Kasumi-1 (cell line): ENCODE measurements at regions not wholly inside any gene's neighbourhood (a gene's known extent, or its start where the extent isn't known, plus 50 kb on each side); places are given as distances from the start of the nearest gene placed in this dataset.

Experiments
- DNase-seq, 2 experiments: peaks; one replicate each; lab custom pipeline; 2025; lab: John Stamatoyannopoulos, UW

- DNase-seq, result no peak
Measured at GRCh38 chr2:7888876-7889275, 793.0 kb upstream of the ID2 start.

GRCh38 chr2:7891312-7891711, 790.5 kb upstream of the ID2 start:
- DNase-seq, result no peak

- peak in 1 of 2 experiments; percentile 12 for DNase-seq
Measured at GRCh38 chr2:7895289-7895688, 786.6 kb upstream of the ID2 start.

- DNase-seq, result peak in 1 of 2 experiments; percentile 25
Measured at GRCh38 chr2:7896940-7897487, 784.8 kb upstream of the ID2 start.

DNA sequence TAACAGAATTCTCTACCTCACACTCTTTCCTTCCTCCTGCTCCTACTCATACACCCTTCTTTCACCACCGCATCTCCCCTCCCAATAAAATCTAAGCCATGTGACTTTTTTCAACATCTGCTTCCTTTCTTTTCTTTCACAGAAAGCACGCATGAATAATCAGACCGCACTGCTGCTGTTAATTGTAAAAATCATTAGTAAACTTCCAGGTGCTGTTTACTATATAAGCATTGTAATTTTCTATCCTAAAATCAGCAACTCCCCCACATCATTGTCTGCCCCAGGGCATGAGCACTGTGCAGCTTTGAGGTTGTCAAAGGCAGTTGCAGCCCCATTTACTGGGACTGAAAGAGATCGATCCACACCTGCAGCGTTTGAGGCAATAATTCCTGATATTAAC, 782.6 kb upstream of the ID2 start:
- DNase-seq, result peak; percentile 90 to 91

- DNase-seq, result peak; percentile 90 to 93
Measured at GRCh38 chr2:7899923-7900322, 781.9 kb upstream of the ID2 start.

GRCh38 chr2:7900593-7900992, 781.3 kb upstream of the ID2 start:
- DNase-seq, result peak; percentile 90 to 92

DNA sequence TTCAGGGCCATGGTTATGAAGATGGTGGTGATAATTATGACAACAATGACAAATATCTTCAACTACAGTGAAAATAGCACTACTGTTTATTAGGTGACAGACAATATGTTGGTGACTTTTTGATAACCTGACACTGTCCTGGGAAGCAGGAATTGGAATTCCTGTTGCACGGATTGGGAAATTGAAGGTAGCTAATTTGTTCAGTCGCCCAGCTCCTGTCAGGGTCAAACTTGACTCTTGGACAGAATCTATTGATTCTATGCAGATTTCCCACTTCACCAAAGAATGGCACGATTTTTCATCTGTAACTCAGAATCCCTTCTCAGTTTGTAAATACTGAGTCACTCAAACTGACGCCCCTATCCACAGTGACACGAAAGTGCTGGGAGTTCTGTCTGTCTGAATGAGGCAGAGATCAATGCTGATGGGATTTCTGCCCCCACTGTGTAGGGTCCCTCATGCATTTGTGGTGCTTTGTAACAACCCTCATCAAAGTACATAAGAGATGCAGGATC, 779.5 kb upstream of the ID2 start:
- DNase-seq, result no peak

GRCh38 chr2:7904319-7904718, 777.5 kb upstream of the ID2 start:
- DNase-seq, result no peak

DNA sequence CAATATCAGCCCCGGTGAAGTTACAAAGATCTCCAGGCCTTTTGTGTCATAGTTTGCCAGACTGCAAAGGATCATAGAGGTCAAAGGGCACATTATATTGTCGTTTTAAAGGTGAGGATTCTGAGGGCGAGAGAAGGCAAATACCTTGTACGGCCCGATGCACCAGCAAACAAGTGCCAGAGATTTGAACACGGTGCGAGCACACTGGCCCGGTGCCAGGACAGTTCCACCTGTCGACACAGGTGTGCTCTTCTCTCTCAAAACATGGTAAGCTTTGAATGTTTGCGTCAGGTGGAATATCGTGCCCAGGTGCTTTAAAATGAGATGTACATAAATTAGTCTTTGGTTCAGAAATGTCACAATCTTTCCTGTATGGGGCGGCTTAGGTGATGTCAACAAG, 776.1 kb upstream of the ID2 start:
- DNase-seq, result no peak

GRCh38 chr2:7906431-7906830, 775.4 kb upstream of the ID2 start:
- DNase-seq, result no peak

GRCh38 chr2:7907041-7907440, 774.8 kb upstream of the ID2 start:
- no peak for DNase-seq

- no peak for DNase-seq
Measured at GRCh38 chr2:7910752-7911151, 771.1 kb upstream of the ID2 start.

DNA sequence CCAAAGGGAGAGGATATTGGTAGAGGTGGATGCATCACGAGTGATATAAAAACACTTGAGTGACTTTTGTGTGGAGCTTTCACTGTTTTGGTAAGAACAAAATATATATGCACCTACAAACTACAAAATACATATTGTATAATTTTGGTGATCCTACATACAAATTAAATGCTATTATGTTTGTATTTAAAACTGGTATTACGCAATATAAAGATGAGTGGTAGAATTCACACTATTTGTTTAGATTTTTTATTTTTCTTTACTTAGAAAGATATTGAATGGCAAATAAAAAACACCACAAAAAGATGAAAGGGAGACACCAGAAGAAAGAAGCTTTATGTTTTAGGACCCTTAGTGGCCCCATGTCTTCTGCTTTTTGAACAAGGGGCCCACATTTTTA, 770.7 kb upstream of the ID2 start:
- no peak for DNase-seq

GRCh38 chr2:7913974-7914373, 767.9 kb upstream of the ID2 start:
- no peak for DNase-seq

- no peak for DNase-seq
Measured at GRCh38 chr2:7915302-7916091, 766.4 kb upstream of the ID2 start.

- DNase-seq, result no peak
Measured at GRCh38 chr2:7916670-7917069, 765.2 kb upstream of the ID2 start.

DNA sequence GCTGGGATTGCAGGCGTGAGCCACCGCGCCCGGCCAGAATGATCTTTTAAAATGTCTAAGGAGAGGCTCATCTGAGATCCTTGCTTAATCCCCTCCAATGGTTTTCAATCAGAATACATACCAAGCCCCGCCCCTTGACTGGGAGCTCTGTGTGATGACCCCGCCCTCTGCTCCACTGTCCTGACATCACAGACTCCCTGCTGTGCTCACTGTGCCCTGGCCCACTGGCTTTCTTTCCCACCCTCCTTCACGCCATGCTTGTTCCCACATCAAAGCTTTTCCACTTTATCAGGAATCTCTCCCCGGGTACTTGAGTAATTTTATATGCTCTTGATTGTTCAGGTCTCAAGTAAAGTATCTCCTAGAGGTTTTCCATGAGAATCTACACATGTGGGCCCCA, 762.3 kb upstream of the ID2 start:
- DNase-seq, result no peak

DNA sequence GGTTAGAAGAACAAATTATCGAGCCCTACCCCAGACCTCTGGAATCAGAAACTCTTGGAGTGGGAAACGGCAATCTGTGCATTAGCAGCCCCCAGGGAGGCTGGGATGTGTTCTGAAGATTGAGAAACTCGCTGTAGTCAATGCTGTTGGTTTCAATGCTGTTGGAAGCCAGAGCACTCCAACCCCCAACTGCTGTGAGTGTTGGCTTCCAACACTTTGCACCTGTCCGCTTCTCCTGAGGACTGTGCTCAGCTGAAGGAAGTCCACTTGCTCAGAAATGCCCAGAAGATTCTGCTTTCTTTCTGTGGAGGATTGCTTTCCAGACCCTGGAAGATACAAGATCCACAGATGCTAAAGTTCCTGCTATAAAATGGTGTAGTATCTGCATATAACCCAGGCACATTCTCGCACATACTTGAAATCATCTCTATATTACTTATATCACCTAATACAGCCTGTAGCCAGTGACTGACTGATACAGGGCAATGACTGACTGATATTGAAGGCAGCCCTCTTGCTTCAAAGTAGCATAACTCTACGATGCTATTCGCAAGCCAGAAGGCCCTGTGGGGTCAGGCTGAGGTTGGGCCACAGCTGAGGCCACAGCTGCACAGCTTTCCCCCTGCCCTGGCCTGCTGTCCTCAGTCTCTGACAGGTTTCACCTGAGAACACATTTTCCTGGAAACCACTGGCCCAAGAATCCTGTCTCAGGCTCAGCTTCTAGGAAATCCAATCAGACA, 757.7 kb upstream of the ID2 start:
- no peak for DNase-seq

DNA sequence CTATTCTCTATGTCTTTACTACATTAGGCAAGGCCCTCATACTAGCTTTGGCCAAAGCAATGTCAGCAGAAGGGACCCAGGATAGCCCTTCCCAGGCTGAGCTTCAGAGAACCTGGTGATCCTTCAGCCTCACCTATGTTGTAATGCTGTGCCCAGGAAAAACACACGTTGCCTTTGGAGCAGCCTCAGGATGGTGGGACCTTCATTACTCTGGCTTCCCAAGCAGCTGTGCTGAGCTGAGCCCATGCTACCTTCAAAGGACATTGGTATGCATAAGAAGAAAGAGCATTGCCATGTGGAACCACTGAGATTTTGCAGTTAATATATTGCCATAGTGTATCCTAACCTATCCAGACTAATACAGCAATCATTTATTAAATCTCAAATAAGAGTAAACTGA, 756.4 kb upstream of the ID2 start:
- DNase-seq, result no peak

DNA sequence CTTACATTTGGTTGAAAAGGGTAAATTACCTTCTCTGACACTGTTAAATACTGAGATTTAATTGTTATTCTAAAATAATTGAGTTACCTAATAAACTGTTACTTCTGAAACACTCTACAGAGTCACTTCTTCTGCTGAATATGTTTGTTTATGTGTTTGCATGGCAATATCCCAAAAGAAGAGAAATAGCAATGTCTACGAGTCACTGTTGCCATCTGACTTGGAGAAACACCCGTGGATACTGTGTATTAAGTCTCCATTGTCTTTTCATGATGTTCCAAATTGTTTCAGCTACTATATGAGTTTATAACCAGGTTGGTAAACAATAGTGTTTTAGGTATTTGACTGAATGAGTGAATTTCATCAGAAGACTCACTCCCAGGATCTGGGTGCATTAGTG, 754.2 kb upstream of the ID2 start:
- no peak for DNase-seq

GRCh38 chr2:7929281-7929680, 752.6 kb upstream of the ID2 start:
- DNase-seq, result no peak
